ENCODE measurements at regions not wholly inside any gene's neighbourhood (a gene's known extent, or its start where the extent isn't known, plus 50 kb on each side); places are given as distances from the start of the nearest gene placed in this dataset.

- Histone ChIP-seq H3K4me3 (no peak overlapping the region), H3K27ac (no peak overlapping the region), H3K4me1 (no peaks in the 10 kb centered on the region), H3K9me3 (no peaks in the 10 kb centered on the region), H3K27me3 (no peaks in the 10 kb centered on the region), H3K36me3 (ENCODE audit: low read depth, missing control alignments) (no peaks in the 10 kb centered on the region)
- DNase-seq = no peak
- WGBS, 2 donors = 64 to 82% methylated on average over 10 of the region's 10 CpGs
- TF ChIP-seq CTCF (IDR thresholded peaks at IDR 0.05) (no peak), POLR2A (IDR thresholded peaks at IDR 0.05) (no peak)
- intact Hi-C loops (cut with DNase I; ENCODE audit: low total_unique reads) = no loop called here
Observed at GRCh38 chr14:22190411-22191191, 398.4 kb downstream of the DAD1 start.

- Histone ChIP-seq H3K4me1 (no peaks in the 10 kb centered on the region), H3K4me3 (no peak overlapping the region), H3K36me3 (ENCODE audit: low read depth, missing control alignments) (no peaks in the 10 kb centered on the region), H3K27ac (no peak overlapping the region), H3K9me3 (no peaks in the 10 kb centered on the region), H3K27me3 (no peaks in the 10 kb centered on the region)
- intact Hi-C loops (cut with DNase I; ENCODE audit: low total_unique reads) = no loop called here
- 83 to 91% methylated on average over 3 of the region's 3 CpGs for WGBS, 2 donors
- TF ChIP-seq POLR2A (IDR thresholded peaks at IDR 0.05) (no peak), CTCF (IDR thresholded peaks at IDR 0.05) (no peak)
- DNase-seq = no peak
Observed at GRCh38 chr14:22189881-22190280, 399.1 kb downstream of the DAD1 start.

- Histone ChIP-seq H3K36me3 (ENCODE audit: low read depth, missing control alignments) (no peaks in the 10 kb centered on the region), H3K4me1 (no peaks in the 10 kb centered on the region), H3K27ac (no peak overlapping the region), H3K27me3 (no peaks in the 10 kb centered on the region), H3K9me3 (no peaks in the 10 kb centered on the region), H3K4me3 (no peak overlapping the region)
- intact Hi-C loops (cut with DNase I; ENCODE audit: low total_unique reads) = no loop called here
- TF ChIP-seq POLR2A (IDR thresholded peaks at IDR 0.05) = no peak
- TF ChIP-seq CTCF (IDR thresholded peaks at IDR 0.05) = no peak
- no peak for DNase-seq
- WGBS, 2 donors = 81 to 83% methylated on average over 4 of the region's 4 CpGs
Observed at GRCh38 chr14:22188318-22188717, 400.7 kb downstream of the DAD1 start.

GRCh38 chr14:22185789-22186188 lies 403.2 kb downstream of the DAD1 start:
- DNase-seq = no peak
- H3K27me3 ChIP-seq = no peaks in the 10 kb centered on the region
- no peak overlapping the region for H3K4me3 ChIP-seq
- WGBS, 2 donors = 77 to 82% methylated on average over 3 of the region's 3 CpGs
- H3K9me3 ChIP-seq = no peaks in the 10 kb centered on the region
- no peak overlapping the region for H3K27ac ChIP-seq
- intact Hi-C loops (cut with DNase I; ENCODE audit: low total_unique reads) = no loop called here
- H3K36me3 ChIP-seq (ENCODE audit: low read depth, missing control alignments) = no peaks in the 10 kb centered on the region
- no peak for TF ChIP-seq CTCF (IDR thresholded peaks at IDR 0.05)
- TF ChIP-seq POLR2A (IDR thresholded peaks at IDR 0.05) = no peak
- H3K4me1 ChIP-seq = no peaks in the 10 kb centered on the region

DNA sequence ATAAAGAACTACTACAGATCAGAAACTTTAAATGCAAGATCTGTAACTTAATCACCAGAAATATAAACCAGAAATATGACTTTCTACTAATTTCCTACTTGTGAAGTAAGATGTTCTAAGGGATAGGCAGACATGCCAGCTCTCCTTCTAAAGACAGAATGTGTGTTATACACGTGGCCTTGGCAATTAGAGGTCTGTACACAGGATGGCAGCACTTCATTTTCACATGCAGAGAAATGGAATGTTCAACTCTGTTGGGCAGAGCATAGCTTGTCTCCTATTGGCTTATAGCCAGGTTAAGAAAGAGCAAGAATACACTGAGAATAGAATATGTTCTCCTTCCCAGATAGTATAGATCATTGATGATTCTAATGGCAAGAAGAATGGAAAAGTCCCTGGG lies 403.8 kb downstream of the DAD1 start:
- no peaks in the 10 kb centered on the region for H3K4me1 ChIP-seq
- H3K9me3 ChIP-seq = no peaks in the 10 kb centered on the region
- intact Hi-C loops (cut with DNase I; ENCODE audit: low total_unique reads) = no loop called here
- no peak for TF ChIP-seq CTCF (IDR thresholded peaks at IDR 0.05)
- TF ChIP-seq POLR2A (IDR thresholded peaks at IDR 0.05) = no peak
- 14 to 35% methylated on average over 1 of the region's 1 CpG for WGBS, 2 donors
- DNase-seq = no peak
- no peak overlapping the region for H3K4me3 ChIP-seq
- no peaks in the 10 kb centered on the region for H3K27me3 ChIP-seq
- no peak overlapping the region for H3K27ac ChIP-seq
- H3K36me3 ChIP-seq (ENCODE audit: low read depth, missing control alignments) = no peaks in the 10 kb centered on the region
